GM20431 (cell line): ENCODE measurements at regions not wholly inside any gene's neighbourhood (a gene's known extent, or its start where the extent isn't known, plus 50 kb on each side); places are given as distances from the start of the nearest gene placed in this dataset.

Experiments
- in situ Hi-C: fragments of 300-500 bp; cut with MseI, MboI; formaldehyde crosslinking; loops from one replicate; pipeline ENCODE4 v1.15.0; 2020; ENCODE audit warnings: low sequenced_read_pairs; ENCODE audit not compliant: unreplicated experiment

GRCh38 chr18:46416706-46417638 lies 240.0 kb downstream of the LOXHD1 start:
- in situ Hi-C loops = no loop called here

- in situ Hi-C loops = no loop called here
Measured at GRCh38 chr18:46418663-46419260, 238.3 kb downstream of the LOXHD1 start.

- in situ Hi-C loops = no loop called here
Measured at GRCh38 chr18:46419391-46420141, 237.5 kb downstream of the LOXHD1 start.

GRCh38 chr18:46421973-46422551 lies 235.0 kb downstream of the LOXHD1 start:
- in situ Hi-C loops = no loop called here

GRCh38 chr18:46422552-46423055 lies 234.4 kb downstream of the LOXHD1 start:
- in situ Hi-C loops = no loop called here

GRCh38 chr18:46423226-46423805 lies 233.7 kb downstream of the LOXHD1 start:
- in situ Hi-C loops = no loop called here

GRCh38 chr18:46424898-46425297 lies 232.1 kb downstream of the LOXHD1 start:
- in situ Hi-C loops = no loop called here

GRCh38 chr18:46425511-46425910 lies 231.5 kb downstream of the LOXHD1 start:
- in situ Hi-C loops = no loop called here

- in situ Hi-C loops = no loop called here
Measured at GRCh38 chr18:46426021-46426678, 230.9 kb downstream of the LOXHD1 start.

- in situ Hi-C loops = no loop called here
Measured at GRCh38 chr18:46426679-46427047, 230.4 kb downstream of the LOXHD1 start.
